ENCODE measurements at regions not wholly inside any gene's neighbourhood (a gene's known extent, or its start where the extent isn't known, plus 50 kb on each side); places are given as distances from the start of the nearest gene placed in this dataset.

GRCh38 chr6:33967966-33968724 is 164.3 kb upstream of the MLN start:
- H3K9me3 Mint-ChIP-seq: peaks cover 0 to 3% (median 0%) of the 10 kb centered on the region in 6 donors
- H3K27me3 Mint-ChIP-seq (ENCODE audit: low read depth in 3 of 3): peaks cover 9 to 29% (median 17%) of the 10 kb centered on the region in 3 donors
- H3K36me3 Mint-ChIP-seq: peaks cover 0 to 4% (median 0%) of the 10 kb centered on the region in 3 donors
- H3K4me3 Mint-ChIP-seq: no peak overlapping the region
- H3K4me1 Mint-ChIP-seq: no peaks in the 10 kb centered on the region
- no peak overlapping the region for H3K27ac Mint-ChIP-seq
- DNase-seq: no peak

GRCh38 chr6:33967265-33967767 is 163.5 kb upstream of the MLN start:
- H3K4me3 Mint-ChIP-seq: no peak overlapping the region
- no peaks in the 10 kb centered on the region for H3K4me1 Mint-ChIP-seq
- peaks cover 0 to 4% (median 0%) of the 10 kb centered on the region in 3 donors for H3K36me3 Mint-ChIP-seq
- peaks cover 9 to 26% (median 14%) of the 10 kb centered on the region in 3 donors for H3K27me3 Mint-ChIP-seq (ENCODE audit: low read depth in 3 of 3)
- H3K9me3 Mint-ChIP-seq: peaks cover 0 to 3% (median 0%) of the 10 kb centered on the region in 6 donors
- no peak for DNase-seq
- H3K27ac Mint-ChIP-seq: no peak overlapping the region

- peaks cover 0 to 1% (median 0%) of the 10 kb centered on the region in 6 donors for H3K9me3 Mint-ChIP-seq
- H3K27ac Mint-ChIP-seq: no peak overlapping the region
- peaks cover 0 to 4% (median 0%) of the 10 kb centered on the region in 3 donors for H3K36me3 Mint-ChIP-seq
- peaks cover 9 to 24% (median 14%) of the 10 kb centered on the region in 3 donors for H3K27me3 Mint-ChIP-seq (ENCODE audit: low read depth in 3 of 3)
- H3K4me3 Mint-ChIP-seq: no peak overlapping the region
- no peak for DNase-seq
- no peaks in the 10 kb centered on the region for H3K4me1 Mint-ChIP-seq
Observed at GRCh38 chr6:33966536-33966935, 162.7 kb upstream of the MLN start.

GRCh38 chr6:33965766-33966165 is 162.0 kb upstream of the MLN start:
- H3K27me3 Mint-ChIP-seq (ENCODE audit: low read depth in 3 of 3): peaks cover 9 to 22% (median 14%) of the 10 kb centered on the region in 3 donors
- H3K9me3 Mint-ChIP-seq: no peaks in the 10 kb centered on the region
- no peak overlapping the region for H3K4me3 Mint-ChIP-seq
- no peak overlapping the region for H3K27ac Mint-ChIP-seq
- peaks cover 0 to 4% (median 0%) of the 10 kb centered on the region in 3 donors for H3K36me3 Mint-ChIP-seq
- no peak for DNase-seq
- no peaks in the 10 kb centered on the region for H3K4me1 Mint-ChIP-seq

- no peak for DNase-seq
- Mint-ChIP-seq H3K4me1 (no peaks in the 10 kb centered on the region), H3K27me3 (ENCODE audit: low read depth in 3 of 3) (peaks cover 5 to 17% (median 12%) of the 10 kb centered on the region in 3 donors), H3K9me3 (no peaks in the 10 kb centered on the region), H3K4me3 (no peak overlapping the region), H3K27ac (no peak overlapping the region), H3K36me3 (peaks cover 0 to 4% (median 0%) of the 10 kb centered on the region in 3 donors)
Observed at GRCh38 chr6:33964387-33964786, 160.6 kb upstream of the MLN start.

GRCh38 chr6:33963136-33963750 is 159.4 kb upstream of the MLN start:
- no peaks in the 10 kb centered on the region for H3K9me3 Mint-ChIP-seq
- H3K4me1 Mint-ChIP-seq: peaks cover 0 to 2% of the 10 kb centered on the region in 2 donors
- H3K27ac Mint-ChIP-seq: peak overlapping the region in 1 of 6 donors; percentile 73
- H3K36me3 Mint-ChIP-seq: peaks cover 0 to 4% (median 0%) of the 10 kb centered on the region in 3 donors
- no peak overlapping the region for H3K4me3 Mint-ChIP-seq
- H3K27me3 Mint-ChIP-seq (ENCODE audit: low read depth in 3 of 3): peaks cover 0 to 15% (median 11%) of the 10 kb centered on the region in 3 donors
- no peak for DNase-seq

- no peak overlapping the region for H3K27ac Mint-ChIP-seq
- DNase-seq: no peak
- H3K36me3 Mint-ChIP-seq: peaks cover 0 to 4% (median 0%) of the 10 kb centered on the region in 3 donors
- peaks cover 5 to 7% of the 10 kb centered on the region in 2 donors for H3K4me1 Mint-ChIP-seq
- no peaks in the 10 kb centered on the region for H3K9me3 Mint-ChIP-seq
- H3K27me3 Mint-ChIP-seq (ENCODE audit: low read depth in 3 of 3): peaks cover 2 to 15% (median 11%) of the 10 kb centered on the region in 3 donors
- H3K4me3 Mint-ChIP-seq: no peak overlapping the region
Observed at GRCh38 chr6:33962246-33963027, 158.6 kb upstream of the MLN start.

- H3K36me3 Mint-ChIP-seq: peaks cover 0 to 4% (median 0%) of the 10 kb centered on the region in 3 donors
- H3K4me1 Mint-ChIP-seq: peaks cover 6 to 11% of the 10 kb centered on the region in 2 donors
Observed at GRCh38 chr6:33961691-33962090, 157.9 kb upstream of the MLN start.

GRCh38 chr6:33960345-33961313 is 156.8 kb upstream of the MLN start:
- no peak for DNase-seq
- H3K4me3 Mint-ChIP-seq: no peak overlapping the region
- no peaks in the 10 kb centered on the region for H3K9me3 Mint-ChIP-seq
- H3K36me3 Mint-ChIP-seq: no peaks in the 10 kb centered on the region
- no peak overlapping the region for H3K27ac Mint-ChIP-seq
- H3K27me3 Mint-ChIP-seq (ENCODE audit: low read depth in 3 of 3): peaks cover 2 to 18% (median 11%) of the 10 kb centered on the region in 3 donors
- H3K4me1 Mint-ChIP-seq: peaks cover 6 to 11% of the 10 kb centered on the region in 2 donors

More at GRCh38 chr6:33961691-33962090, 157.9 kb upstream of the MLN start:
- Mint-ChIP-seq H3K9me3 (no peaks in the 10 kb centered on the region), H3K27ac (no peak overlapping the region), H3K27me3 (ENCODE audit: low read depth in 3 of 3) (peaks cover 2 to 16% (median 11%) of the 10 kb centered on the region in 3 donors), H3K4me3 (no peak overlapping the region)
- no peak for DNase-seq

- Mint-ChIP-seq H3K27ac (no peak overlapping the region), H3K4me1 (peaks cover 6 to 11% of the 10 kb centered on the region in 2 donors), H3K9me3 (no peaks in the 10 kb centered on the region), H3K4me3 (no peak overlapping the region), H3K27me3 (ENCODE audit: low read depth in 3 of 3) (peaks cover 3 to 18% (median 11%) of the 10 kb centered on the region in 3 donors), H3K36me3 (no peaks in the 10 kb centered on the region)
- no peak for DNase-seq
Observed at GRCh38 chr6:33959661-33960344, 156.0 kb upstream of the MLN start.

- Mint-ChIP-seq H3K9me3 (no peaks in the 10 kb centered on the region), H3K36me3 (no peaks in the 10 kb centered on the region), H3K4me1 (peaks cover 6 to 11% of the 10 kb centered on the region in 2 donors), H3K27ac (no peak overlapping the region), H3K4me3 (no peak overlapping the region), H3K27me3 (ENCODE audit: low read depth in 3 of 3) (peaks cover 7 to 17% (median 12%) of the 10 kb centered on the region in 3 donors)
- DNase-seq: no peak
Observed at GRCh38 chr6:33959329-33959651, 155.5 kb upstream of the MLN start.

GRCh38 chr6:33958526-33959328 is 154.9 kb upstream of the MLN start:
- no peaks in the 10 kb centered on the region for H3K9me3 Mint-ChIP-seq
- no peaks in the 10 kb centered on the region for H3K36me3 Mint-ChIP-seq
- H3K4me3 Mint-ChIP-seq: no peak overlapping the region
- no peak for DNase-seq
- peaks cover 7 to 13% (median 11%) of the 10 kb centered on the region in 3 donors for H3K27me3 Mint-ChIP-seq (ENCODE audit: low read depth in 3 of 3)
- no peak overlapping the region for H3K27ac Mint-ChIP-seq
- H3K4me1 Mint-ChIP-seq: peaks cover 6 to 11% of the 10 kb centered on the region in 2 donors

Data from immature natural killer cell (primary cell).